ENCODE measurements at regions not wholly inside any gene's neighbourhood (a gene's known extent, or its start where the extent isn't known, plus 50 kb on each side); places are given as distances from the start of the nearest gene placed in this dataset.

GRCh38 chr3:16085410-16085809 is 89.1 kb upstream of the GALNT15 start:
- in situ Hi-C loops (cut with MboI; ENCODE audit: low pct_unique_long_range_greater_than_20kb in 2 of 9, low sequenced_read_pairs in 9 of 9, unreplicated experiment in 9 of 9): no loop called here
- Histone ChIP-seq H3K27ac (no peak overlapping the region), H3K4me1 (replicated peaks in 1 of 2) (no peaks in the 10 kb centered on the region)

DNA sequence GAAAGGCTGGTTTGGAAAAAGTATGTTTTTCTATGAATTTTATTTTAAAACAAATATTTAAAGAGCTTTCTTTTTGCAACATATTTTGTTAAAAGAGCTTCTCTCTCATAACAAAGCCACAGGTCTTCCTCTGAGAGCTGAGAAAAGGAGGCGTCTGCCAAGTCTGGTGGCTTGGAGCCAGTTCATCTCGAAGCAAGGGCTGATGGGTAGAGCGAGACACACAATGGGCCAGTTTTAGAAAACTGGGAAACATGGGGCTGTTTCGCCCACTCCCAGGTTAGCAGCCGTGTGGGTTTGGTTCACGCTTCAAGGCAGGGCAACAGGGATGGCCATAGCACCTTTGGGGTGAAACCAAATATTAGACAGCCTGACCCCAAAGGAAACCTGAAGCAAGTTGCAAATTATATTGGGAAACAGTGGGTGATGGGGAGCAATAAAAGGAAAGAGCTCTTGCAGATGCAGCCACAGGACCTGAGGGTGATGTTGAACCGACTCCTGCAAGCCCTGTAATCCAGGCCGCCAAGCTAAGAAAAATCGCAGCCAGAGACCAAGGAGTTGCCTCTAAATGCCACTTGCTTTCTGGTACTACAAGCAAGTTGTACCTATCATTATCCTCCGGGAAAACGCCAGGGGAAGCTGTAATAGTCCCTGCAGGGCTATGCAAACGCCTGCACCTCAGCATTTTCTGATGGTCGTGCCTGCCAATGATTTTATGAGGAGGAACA is 88.4 kb upstream of the GALNT15 start:
- H3K27ac ChIP-seq: no peak overlapping the region
- no peaks in the 10 kb centered on the region for H3K4me1 ChIP-seq (replicated peaks in 1 of 2)
- peak in 1 of 8 experiments; percentile 46 for ATAC-seq (replicated peaks in 6 of 8)
- 40 to 100% (median 81%) methylated on average over 1 to 11 of the region's 13 CpGs; no CpG with 5 or more reads in 3 of the 10 experiments for whole genome bisulfite sequencing, 10 experiments
- in situ Hi-C loops (cut with MboI; ENCODE audit: low pct_unique_long_range_greater_than_20kb in 2 of 9, low sequenced_read_pairs in 9 of 9, unreplicated experiment in 9 of 9): no loop called here
- no peak overlapping the region for H3K4me3 ChIP-seq

More at GRCh38 chr3:16085410-16085809, 89.1 kb upstream of the GALNT15 start:
- WGBS, 10 experiments: 26 to 73% (median 34%) methylated on average over 2 to 4 of the region's 4 CpGs
- ATAC-seq (replicated peaks in 6 of 8): no peak
- H3K4me3 ChIP-seq: no peak overlapping the region

DNA sequence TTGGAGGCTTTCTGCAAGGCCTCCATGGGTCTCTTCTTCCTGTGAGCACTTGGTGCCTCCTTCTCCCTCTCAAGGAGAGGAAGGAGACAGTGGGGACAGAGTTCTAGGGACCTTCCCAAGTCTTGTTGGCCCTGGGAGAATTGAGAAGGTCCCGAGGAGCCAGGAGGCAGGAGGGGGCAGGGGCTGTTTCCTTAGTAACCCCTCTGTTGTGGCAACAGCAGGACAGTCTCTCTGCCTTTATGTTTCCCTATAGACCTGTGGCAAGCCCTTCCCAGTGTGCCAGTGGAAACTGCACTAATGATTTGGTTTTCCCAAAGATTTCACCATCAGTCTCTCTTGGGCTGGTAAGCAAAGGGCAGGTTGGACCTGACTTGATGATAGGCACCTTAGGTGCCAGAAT is 87.8 kb upstream of the GALNT15 start:
- no peak overlapping the region for H3K4me3 ChIP-seq
- H3K4me1 ChIP-seq (replicated peaks in 1 of 2): no peaks in the 10 kb centered on the region
- no peak overlapping the region for H3K27ac ChIP-seq
- WGBS, 10 experiments: 20 to 86% (median 40%) methylated on average over 1 of the region's 1 CpG; no CpG with 5 or more reads in 5 of the 10 experiments
- no peak for ATAC-seq (replicated peaks in 6 of 8)
- in situ Hi-C loops (cut with MboI; ENCODE audit: low pct_unique_long_range_greater_than_20kb in 2 of 9, low sequenced_read_pairs in 9 of 9, unreplicated experiment in 9 of 9): no loop called here

DNA sequence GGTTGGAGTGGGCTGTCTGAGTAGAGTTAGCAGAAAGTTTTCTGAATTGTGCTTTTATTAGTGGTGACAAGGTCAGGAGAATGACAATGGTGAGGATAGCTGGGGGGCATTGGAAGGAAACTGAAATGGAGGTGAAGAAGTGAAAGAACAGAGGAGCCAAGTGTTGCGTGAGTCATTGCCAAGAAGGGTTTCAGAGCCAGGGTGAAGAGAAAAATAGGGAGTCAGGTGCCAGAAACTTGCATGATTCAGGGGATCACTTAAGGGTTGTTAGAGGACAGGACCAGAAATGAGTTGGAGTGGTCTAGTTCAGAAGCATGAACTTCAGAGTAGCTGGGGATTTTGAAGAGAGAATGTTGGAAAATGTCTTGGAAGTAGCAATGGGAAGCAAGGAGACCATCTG is 86.0 kb upstream of the GALNT15 start:
- Histone ChIP-seq H3K27ac (no peak overlapping the region), H3K4me1 (replicated peaks in 1 of 2) (no peaks in the 10 kb centered on the region), H3K4me3 (no peak overlapping the region)
- ATAC-seq (replicated peaks in 6 of 8): no peak
- WGBS, 10 experiments: 20 to 100% (median 86%) methylated on average over 1 of the region's 1 CpG; no CpG with 5 or more reads in 4 of the 10 experiments
- in situ Hi-C loops (cut with MboI; ENCODE audit: low pct_unique_long_range_greater_than_20kb in 2 of 9, low sequenced_read_pairs in 9 of 9, unreplicated experiment in 9 of 9): no loop called here

GRCh38 chr3:16089521-16089920 is 85.0 kb upstream of the GALNT15 start:
- no peak overlapping the region for H3K4me3 ChIP-seq
- H3K27ac ChIP-seq: no peak overlapping the region
- H3K4me1 ChIP-seq (replicated peaks in 1 of 2): no peaks in the 10 kb centered on the region
- no peak for ATAC-seq (replicated peaks in 6 of 8)
- WGBS, 10 experiments: 60 to 100% (median 92%) methylated on average over 1 of the region's 1 CpG; no CpG with 5 or more reads in 4 of the 10 experiments
- in situ Hi-C loops (cut with MboI; ENCODE audit: low pct_unique_long_range_greater_than_20kb in 2 of 9, low sequenced_read_pairs in 9 of 9, unreplicated experiment in 9 of 9): no loop called here

- in situ Hi-C loops (cut with MboI; ENCODE audit: low pct_unique_long_range_greater_than_20kb in 2 of 9, low sequenced_read_pairs in 9 of 9, unreplicated experiment in 9 of 9): no loop called here
- H3K4me1 ChIP-seq (replicated peaks in 1 of 2): no peaks in the 10 kb centered on the region
- 0 to 83% (median 29%) methylated on average over 1 of the region's 1 CpG; no CpG with 5 or more reads in 7 of the 10 experiments for WGBS, 10 experiments
- no peak overlapping the region for H3K4me3 ChIP-seq
- no peak overlapping the region for H3K27ac ChIP-seq
- ATAC-seq (replicated peaks in 6 of 8): peak in 3 of 8 experiments; percentile 16 to 90 (median 76)
These were observed 84.5 kb upstream of the GALNT15 start for GRCh38 chr3:16090024-16090423.

- Histone ChIP-seq H3K27ac (no peak overlapping the region), H3K4me3 (no peak overlapping the region), H3K4me1 (replicated peaks in 1 of 2) (no peaks in the 10 kb centered on the region)
- no peak for ATAC-seq (replicated peaks in 6 of 8)
- in situ Hi-C loops (cut with MboI; ENCODE audit: low pct_unique_long_range_greater_than_20kb in 2 of 9, low sequenced_read_pairs in 9 of 9, unreplicated experiment in 9 of 9): no loop called here
These were observed 83.8 kb upstream of the GALNT15 start for GRCh38 chr3:16090706-16091105.

DNA sequence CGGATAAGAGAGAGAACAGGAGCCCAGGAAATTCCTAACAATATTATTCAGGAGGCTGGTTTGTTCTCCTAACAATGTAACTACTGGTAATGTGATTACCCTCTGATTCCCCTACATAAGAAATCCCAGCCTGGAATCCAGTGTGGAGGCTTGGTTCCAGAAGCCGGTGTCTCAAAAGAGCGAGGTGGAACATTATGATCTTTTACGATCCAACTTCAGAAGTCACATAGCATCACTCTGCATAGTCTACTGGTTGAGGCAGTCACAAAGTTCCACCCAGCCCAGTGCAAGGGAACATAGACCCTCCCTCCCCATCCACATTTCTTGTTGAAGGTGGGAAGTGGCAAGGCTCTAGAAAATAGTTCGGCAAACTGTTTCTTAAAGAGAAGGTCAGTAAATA is 81.6 kb upstream of the GALNT15 start:
- ATAC-seq (replicated peaks in 6 of 8): no peak
- in situ Hi-C loops (cut with MboI; ENCODE audit: low pct_unique_long_range_greater_than_20kb in 2 of 9, low sequenced_read_pairs in 9 of 9, unreplicated experiment in 9 of 9): no loop called here
- WGBS, 10 experiments: 60 to 100% (median 93%) methylated on average over 1 to 3 of the region's 5 CpGs; no CpG with 5 or more reads in 2 of the 10 experiments
- Histone ChIP-seq H3K27ac (no peak overlapping the region), H3K4me1 (replicated peaks in 1 of 2) (no peaks in the 10 kb centered on the region), H3K4me3 (no peak overlapping the region)

- ATAC-seq (replicated peaks in 6 of 8): no peak
- Histone ChIP-seq H3K4me3 (no peak overlapping the region), H3K4me1 (replicated peaks in 1 of 2) (no peaks in the 10 kb centered on the region), H3K27ac (no peak overlapping the region)
- WGBS, 10 experiments: 58 to 86% (median 78%) methylated on average over 1 to 13 of the region's 14 CpGs
- in situ Hi-C loops (cut with MboI; ENCODE audit: low pct_unique_long_range_greater_than_20kb in 2 of 9, low sequenced_read_pairs in 9 of 9, unreplicated experiment in 9 of 9): no loop called here
These were observed 72.9 kb upstream of the GALNT15 start for GRCh38 chr3:16101295-16102186.

- 25 to 100% (median 69%) methylated on average over 1 to 2 of the region's 2 CpGs; no CpG with 5 or more reads in 2 of the 10 experiments for WGBS, 10 experiments
- H3K4me3 ChIP-seq: no peak overlapping the region
- in situ Hi-C loops (cut with MboI; ENCODE audit: low pct_unique_long_range_greater_than_20kb in 2 of 9, low sequenced_read_pairs in 9 of 9, unreplicated experiment in 9 of 9): no loop called here
- H3K4me1 ChIP-seq (replicated peaks in 1 of 2): no peaks in the 10 kb centered on the region
- no peak for ATAC-seq (replicated peaks in 6 of 8)
- no peak overlapping the region for H3K27ac ChIP-seq
These were observed 72.3 kb upstream of the GALNT15 start for GRCh38 chr3:16102187-16102561.

GRCh38 chr3:16102905-16103364 is 71.5 kb upstream of the GALNT15 start:
- in situ Hi-C loops (cut with MboI; ENCODE audit: low pct_unique_long_range_greater_than_20kb in 2 of 9, low sequenced_read_pairs in 9 of 9, unreplicated experiment in 9 of 9): no loop called here
- H3K4me3 ChIP-seq: no peak overlapping the region
- ATAC-seq (replicated peaks in 6 of 8): peak in 3 of 8 experiments; percentile 59 to 80 (median 66)

GRCh38 chr3:16103472-16103871 is 71.0 kb upstream of the GALNT15 start:
- H3K27ac ChIP-seq: no peak overlapping the region
- H3K4me3 ChIP-seq: no peak overlapping the region
- peak in 1 of 8 experiments; percentile 14 for ATAC-seq (replicated peaks in 6 of 8)
- 18 to 80% (median 54%) methylated on average over 2 to 3 of the region's 3 CpGs; no CpG with 5 or more reads in 4 of the 10 experiments for WGBS, 10 experiments
- H3K4me1 ChIP-seq (replicated peaks in 1 of 2): no peaks in the 10 kb centered on the region
- in situ Hi-C loops (cut with MboI; ENCODE audit: low pct_unique_long_range_greater_than_20kb in 2 of 9, low sequenced_read_pairs in 9 of 9, unreplicated experiment in 9 of 9): no loop called here

More at GRCh38 chr3:16102905-16103364, 71.5 kb upstream of the GALNT15 start:
- no peak overlapping the region for H3K27ac ChIP-seq
- no peaks in the 10 kb centered on the region for H3K4me1 ChIP-seq (replicated peaks in 1 of 2)

- 0 to 80% (median 60%) methylated on average over 1 to 2 of the region's 2 CpGs; no CpG with 5 or more reads in 5 of the 10 experiments for WGBS, 10 experiments
- H3K27ac ChIP-seq: no peak overlapping the region
- in situ Hi-C loops (cut with MboI; ENCODE audit: low pct_unique_long_range_greater_than_20kb in 2 of 9, low sequenced_read_pairs in 9 of 9, unreplicated experiment in 9 of 9): no loop called here
- no peaks in the 10 kb centered on the region for H3K4me1 ChIP-seq (replicated peaks in 1 of 2)
- no peak for ATAC-seq (replicated peaks in 6 of 8)
- no peak overlapping the region for H3K4me3 ChIP-seq
These were observed 70.3 kb upstream of the GALNT15 start for GRCh38 chr3:16104156-16104555.
